Liver (tissue), 8 donors: ENCODE measurements at regions not wholly inside any gene's neighbourhood (a gene's known extent, or its start where the extent isn't known, plus 50 kb on each side); places are given as distances from the start of the nearest gene placed in this dataset.

Experiments used
- DNase-seq: peaks from one replicate; pipeline ENCODE4 v3.0.0-alpha.2; 2017; ENCODE audit warnings: low spot score
- H3K27ac ChIP-seq, 2 donors: one replicate each; pipeline ENCODE4 v1.7.0; 2013; ENCODE audit warnings: inconsistent platforms in 2 of 2, low read length in 2 of 2, control low read depth in 1 of 2, low read depth in 1 of 2, mild to moderate bottlenecking in 1 of 2
- H3K27me3 ChIP-seq, 4 donors: one replicate each; pipeline versions ENCODE4 v1.6.1 to v1.7.0; 2013; ENCODE audit warnings: low read length in 3 of 4, inconsistent platforms in 1 of 4, mild to moderate bottlenecking in 1 of 4, moderate library complexity in 1 of 4; ENCODE audit not compliant: control insufficient read depth in 4 of 4, insufficient read depth in 4 of 4
- H3K36me3 ChIP-seq, 4 donors: one replicate each; pipeline versions ENCODE4 v1.6.1 to v1.7.0; 2013; ENCODE audit warnings: low read length in 3 of 4, mild to moderate bottlenecking in 3 of 4, low read depth in 1 of 4, moderate library complexity in 1 of 4; ENCODE audit not compliant: control insufficient read depth in 4 of 4, insufficient read depth in 3 of 4
- H3K4me1 ChIP-seq, 4 donors: one replicate each; pipeline versions ENCODE4 v1.6.1 to v1.7.0; 2013; ENCODE audit warnings: low read length in 3 of 4, mild to moderate bottlenecking in 3 of 4, moderate library complexity in 1 of 4; ENCODE audit not compliant: control insufficient read depth in 4 of 4, insufficient read depth in 4 of 4
- H3K4me3 ChIP-seq, 3 donors: one replicate each; pipeline versions ENCODE4 v1.6.1 to v1.7.0; 2013; ENCODE audit warnings: low read length in 3 of 3, control low read depth in 1 of 3, low read depth in 1 of 3, mild to moderate bottlenecking in 1 of 3
- H3K9ac ChIP-seq, 2 donors: one replicate each; pipeline ENCODE4 v1.7.0; 2013; ENCODE audit warnings: low read length in 2 of 2, mild to moderate bottlenecking in 2 of 2, moderate library complexity in 2 of 2, control low read depth in 1 of 2, low read depth in 1 of 2
- H3K9me3 ChIP-seq, 4 donors: one replicate each; pipeline versions ENCODE4 v1.6.1 to v1.7.0; 2013; ENCODE audit warnings: low read length in 3 of 4; ENCODE audit not compliant: control insufficient read depth in 4 of 4
- CTCF ChIP-seq: fragments of 150-350 bp; IDR thresholded peaks from 2 replicates; pipeline ENCODE4 v1.5.1; 2017; ENCODE audit warnings: improper control_type of control experiment, low read depth, low read length; ENCODE audit not compliant: missing input control
- EGR1 ChIP-seq, 2 donors: IDR thresholded peaks; 2 replicates each; pipeline ENCODE4 v1.6.1; 2016 to 2018; ENCODE audit warnings: antibody characterized with exemption in 2 of 2, low read depth in 2 of 2
- FOXA1 ChIP-seq: IDR thresholded peaks from 2 replicates; pipeline ENCODE4 v1.6.1; 2016; ENCODE audit warnings: antibody characterized with exemption
- GABPA ChIP-seq, 2 donors: IDR thresholded peaks in 1 of 2; conservative IDR thresholded peaks in 1 of 2; 2 replicates each; pipeline ENCODE4 v1.6.1; 2016; ENCODE audit warnings: antibody characterized with exemption in 2 of 2, mild to moderate bottlenecking in 1 of 2, moderate library complexity in 1 of 2
- HNF4A ChIP-seq, 2 donors: conservative IDR thresholded peaks; 2 replicates each; pipeline ENCODE4 v1.6.1; 2016; ENCODE audit warnings: antibody characterized with exemption in 2 of 2, mild to moderate bottlenecking in 2 of 2
- HNF4G ChIP-seq: IDR thresholded peaks from 2 replicates; pipeline ENCODE4 v1.6.1; 2016; ENCODE audit warnings: antibody characterized with exemption
- JUND ChIP-seq, 2 donors: IDR thresholded peaks; 2 replicates each; pipeline ENCODE4 v1.6.1; 2016; ENCODE audit warnings: antibody characterized with exemption in 2 of 2
- NR2F2 ChIP-seq: IDR thresholded peaks from 2 replicates; pipeline ENCODE4 v1.6.1; 2016; ENCODE audit warnings: antibody characterized with exemption
- RAD21 ChIP-seq, 2 donors: IDR thresholded peaks; 2 replicates each; pipeline ENCODE4 v1.6.1; 2016; ENCODE audit warnings: antibody characterized with exemption in 2 of 2, mild to moderate bottlenecking in 2 of 2
- REST ChIP-seq: IDR thresholded peaks from 2 replicates; pipeline ENCODE4 v1.6.1; 2016; ENCODE audit warnings: antibody characterized with exemption, mild to moderate bottlenecking
- RXRA ChIP-seq, 2 donors: IDR thresholded peaks; 2 replicates each; pipeline ENCODE4 v1.6.1; 2017 to 2018; ENCODE audit warnings: antibody characterized with exemption in 2 of 2, mild to moderate bottlenecking in 1 of 2
- SP1 ChIP-seq: IDR thresholded peaks from 2 replicates; pipeline ENCODE4 v1.6.1; 2018; ENCODE audit warnings: antibody characterized with exemption, mild to moderate bottlenecking
- TAF1 ChIP-seq: conservative IDR thresholded peaks from 2 replicates; pipeline ENCODE4 v1.6.1; 2016; ENCODE audit warnings: antibody characterized with exemption, mild to moderate bottlenecking
- YY1 ChIP-seq: IDR thresholded peaks from 2 replicates; pipeline ENCODE4 v1.6.1; 2016; ENCODE audit warnings: antibody characterized with exemption, mild to moderate bottlenecking
- WGBS: extraction: QIAGEN DNeasy Blood & Tissue Kit; methylation state at CpG from one replicate; pipeline ENCODE4 v1.1.7; 2013; 5-methylcytosine and 5-hydroxymethylcytosine counted together
- TF ChIP-seq, protein P1 (sequence below): IDR thresholded peaks from 2 replicates; pipeline ENCODE4 v1.6.1; 2016; ENCODE audit warnings: antibody characterized with exemption
- TF ChIP-seq, protein P2 (sequence below): IDR thresholded peaks from 2 replicates; pipeline ENCODE4 v1.6.1; 2016; ENCODE audit warnings: antibody characterized with exemption
- TF ChIP-seq, protein P3 (sequence below): IDR thresholded peaks from 2 replicates; pipeline ENCODE4 v1.6.1; 2016; ENCODE audit warnings: antibody characterized with exemption
- donor health status: healthy.
- donor health status: healthy.
- donor health status: healthy.
- donor health status: healthy.
- donor health status: healthy.

DNA sequence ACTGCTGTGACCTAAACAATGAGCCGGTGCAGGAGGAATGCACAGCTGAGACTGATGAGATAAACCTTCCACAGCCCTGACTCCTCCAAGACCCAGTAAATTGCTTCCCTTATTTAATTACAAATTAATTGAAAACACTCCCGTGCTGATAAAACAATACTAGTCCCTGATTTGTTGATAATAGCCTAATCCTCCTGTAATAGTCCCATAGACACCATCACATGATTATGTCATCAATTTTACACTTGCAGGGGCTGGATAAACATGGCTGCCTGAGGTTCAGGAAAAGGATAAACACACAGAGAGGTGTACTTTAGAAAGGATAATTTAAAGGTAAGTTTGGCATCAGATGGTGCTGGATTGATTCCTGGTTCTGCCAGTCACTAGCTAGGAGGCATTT lies 84.6 kb upstream of the SPAG17 start:
- Histone ChIP-seq H3K9ac (no peak overlapping the region), H3K4me1 (no peaks in the 10 kb centered on the region), H3K27ac (no peak overlapping the region), H3K27me3 (no peaks in the 10 kb centered on the region), H3K9me3 (no peaks in the 10 kb centered on the region), H3K4me3 (no peak overlapping the region), H3K36me3 (peaks cover 0 to 2% (median 0%) of the 10 kb centered on the region in 4 donors)
- no peak for DNase-seq
- no peak for TF ChIP-seq GABPA (IDR thresholded peaks at IDR 0.05 in 1 of 2, conservative IDR thresholded peaks at IDR 0.05 in 1 of 2)
- no peak for TF ChIP-seq SP1
- TF ChIP-seq RAD21 (IDR thresholded peaks at IDR 0.05), result no peak
- no peak for TF ChIP-seq NR2F2
- TF ChIP-seq, protein P1, sequence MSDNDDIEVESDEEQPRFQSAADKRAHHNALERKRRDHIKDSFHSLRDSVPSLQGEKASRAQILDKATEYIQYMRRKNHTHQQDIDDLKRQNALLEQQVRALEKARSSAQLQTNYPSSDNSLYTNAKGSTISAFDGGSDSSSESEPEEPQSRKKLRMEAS, result no peak
- TF ChIP-seq RXRA (IDR thresholded peaks at IDR 0.05), result no peak
- no peak for TF ChIP-seq EGR1 (IDR thresholded peaks at IDR 0.05; ENCODE audit: low read depth in 2 of 2)
- no peak for TF ChIP-seq TAF1
- no peak for TF ChIP-seq HNF4A (conservative IDR thresholded peaks at IDR 0.05)
- no peak for TF ChIP-seq YY1
- no peak for TF ChIP-seq CTCF
- 59% methylated on average over 2 of the region's 2 CpGs for WGBS

DNA sequence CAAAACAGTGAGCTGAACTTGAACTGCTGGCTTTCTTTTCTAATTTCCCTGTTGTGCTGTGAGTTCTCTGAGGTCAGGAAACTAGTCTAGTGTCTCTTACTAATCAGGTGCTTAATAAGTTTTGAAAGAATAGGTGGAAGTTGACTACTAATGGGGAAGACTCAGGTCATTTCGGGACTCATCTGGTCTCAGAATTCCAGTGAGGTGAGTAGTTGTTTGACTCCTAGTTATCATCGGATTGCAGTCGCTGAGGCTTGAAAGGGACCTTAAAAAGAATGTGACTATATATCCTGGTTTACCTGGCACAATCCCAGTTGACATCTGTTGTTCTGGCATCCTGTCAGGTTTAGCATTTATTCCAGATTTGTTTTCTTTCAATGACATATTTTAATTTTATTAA lies 81.4 kb upstream of the SPAG17 start:
- no peaks in the 10 kb centered on the region for H3K9me3 ChIP-seq
- 77% methylated on average over 3 of the region's 3 CpGs for WGBS
- TF ChIP-seq, protein P2, sequence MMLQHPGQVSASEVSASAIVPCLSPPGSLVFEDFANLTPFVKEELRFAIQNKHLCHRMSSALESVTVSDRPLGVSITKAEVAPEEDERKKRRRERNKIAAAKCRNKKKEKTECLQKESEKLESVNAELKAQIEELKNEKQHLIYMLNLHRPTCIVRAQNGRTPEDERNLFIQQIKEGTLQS, result no peak
- TF ChIP-seq, protein P3, sequence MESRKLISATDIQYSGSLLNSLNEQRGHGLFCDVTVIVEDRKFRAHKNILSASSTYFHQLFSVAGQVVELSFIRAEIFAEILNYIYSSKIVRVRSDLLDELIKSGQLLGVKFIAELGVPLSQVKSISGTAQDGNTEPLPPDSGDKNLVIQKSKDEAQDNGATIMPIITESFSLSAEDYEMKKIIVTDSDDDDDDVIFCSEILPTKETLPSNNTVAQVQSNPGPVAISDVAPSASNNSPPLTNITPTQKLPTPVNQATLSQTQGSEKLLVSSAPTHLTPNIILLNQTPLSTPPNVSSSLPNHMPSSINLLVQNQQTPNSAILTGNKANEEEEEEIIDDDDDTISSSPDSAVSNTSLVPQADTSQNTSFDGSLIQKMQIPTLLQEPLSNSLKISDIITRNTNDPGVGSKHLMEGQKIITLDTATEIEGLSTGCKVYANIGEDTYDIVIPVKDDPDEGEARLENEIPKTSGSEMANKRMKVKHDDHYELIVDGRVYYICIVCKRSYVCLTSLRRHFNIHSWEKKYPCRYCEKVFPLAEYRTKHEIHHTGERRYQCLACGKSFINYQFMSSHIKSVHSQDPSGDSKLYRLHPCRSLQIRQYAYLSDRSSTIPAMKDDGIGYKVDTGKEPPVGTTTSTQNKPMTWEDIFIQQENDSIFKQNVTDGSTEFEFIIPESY, result no peak
- no peak for TF ChIP-seq HNF4G
- no peak for TF ChIP-seq JUND (IDR thresholded peaks at IDR 0.05)
- TF ChIP-seq RXRA (IDR thresholded peaks at IDR 0.05), result no peak
- H3K9ac ChIP-seq, result no peak overlapping the region
- no peak for DNase-seq
- peaks cover 0 to 2% (median 0%) of the 10 kb centered on the region in 4 donors for H3K36me3 ChIP-seq
- H3K4me1 ChIP-seq, result no peaks in the 10 kb centered on the region
- H3K4me3 ChIP-seq, result no peak overlapping the region
- H3K27me3 ChIP-seq, result no peaks in the 10 kb centered on the region
- no peak overlapping the region for H3K27ac ChIP-seq

GRCh38 chr1:118264343-118264742 lies 79.3 kb upstream of the SPAG17 start:
- Histone ChIP-seq H3K27ac (no peak overlapping the region), H3K27me3 (no peaks in the 10 kb centered on the region), H3K9ac (no peak overlapping the region), H3K36me3 (no peaks in the 10 kb centered on the region), H3K4me1 (no peaks in the 10 kb centered on the region), H3K4me3 (no peak overlapping the region), H3K9me3 (no peaks in the 10 kb centered on the region)
- 81% methylated on average over 3 of the region's 3 CpGs for WGBS
- no peak for DNase-seq
- TF ChIP-seq GABPA (IDR thresholded peaks at IDR 0.05 in 1 of 2, conservative IDR thresholded peaks at IDR 0.05 in 1 of 2) (no peak), SP1 (no peak), FOXA1 (no peak), EGR1 (IDR thresholded peaks at IDR 0.05; ENCODE audit: low read depth in 2 of 2) (no peak), HNF4A (conservative IDR thresholded peaks at IDR 0.05) (no peak), TAF1 (no peak), NR2F2 (no peak), RXRA (IDR thresholded peaks at IDR 0.05) (no peak), REST (no peak)
- TF ChIP-seq, protein P2, result no peak
- TF ChIP-seq, protein P1, result no peak
- TF ChIP-seq, protein P3, result no peak
